Cardiac muscle cell (in vitro differentiated cells and primary cell): ENCODE measurements at regions not wholly inside any gene's neighbourhood (a gene's known extent, or its start where the extent isn't known, plus 50 kb on each side); places are given as distances from the start of the nearest gene placed in this dataset.
A peak's percentile ranks its signal among the peaks of the same experiment; 100 is the strongest.

ENCODE experiments used
- DNase-seq, 2 donors: peaks; one replicate each; pipeline versions ENCODE4 v3.0.0 to v3.0.0-alpha.2; 2010 to 2017; ENCODE audit warnings: low read depth in 1 of 2, low spot score in 1 of 2
- H3K27ac ChIP-seq: fragments of 200-600 bp; sonication (generic); 2 replicates; pipeline ENCODE4 v1.5.1; 2016
- H3K27me3 ChIP-seq: fragments of 200-600 bp; sonication (generic); 2 replicates; pipeline ENCODE4 v1.6.0; 2016; ENCODE audit warnings: control low read depth
- H3K36me3 ChIP-seq: fragments of 200-600 bp; sonication (generic); 2 replicates; pipeline ENCODE4 v1.5.1; 2016; ENCODE audit warnings: control low read depth
- H3K4me1 ChIP-seq: fragments of 200-600 bp; sonication (generic); 2 replicates; pipeline ENCODE4 v1.8.1; 2017; ENCODE audit warnings: low read depth, mild to moderate bottlenecking, mixed run types
- H3K4me3 ChIP-seq: fragments of 200-600 bp; sonication (generic); 2 replicates; pipeline ENCODE4 v1.5.1; 2016; ENCODE audit warnings: mild to moderate bottlenecking
- H3K9me3 ChIP-seq: fragments of 200-600 bp; sonication (generic); 2 replicates; pipeline ENCODE4 v1.5.1; 2017; ENCODE audit warnings: low read depth, mild to moderate bottlenecking, control low read depth
- CTCF ChIP-seq: IDR thresholded peaks from 2 replicates; pipeline ENCODE4 v1.5.1; 2012; ENCODE audit warnings: low read depth, mild to moderate bottlenecking, low read length

DNA sequence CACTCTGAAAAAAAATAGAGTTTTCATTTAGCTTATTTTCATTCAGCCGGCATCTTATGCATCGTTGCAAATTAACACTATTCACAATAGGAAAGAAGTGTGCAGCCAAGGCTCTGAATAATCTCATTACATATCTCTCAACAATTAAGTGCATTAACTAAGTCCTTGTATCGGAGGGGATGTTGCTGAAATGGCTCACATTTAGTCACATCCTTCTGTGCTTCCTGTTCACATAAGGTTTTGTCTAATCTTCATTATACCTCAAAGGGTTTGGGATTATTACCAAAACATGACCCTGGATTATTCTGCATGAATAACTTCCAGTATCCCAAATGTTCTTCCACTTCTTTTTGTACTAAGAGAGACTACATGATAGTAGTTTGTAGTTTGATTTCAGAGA lies 278.0 kb upstream of the GRIA1 start:
- no peak overlapping the region for H3K27ac ChIP-seq
- DNase-seq = no peak
- H3K9me3 ChIP-seq = no peaks in the 10 kb centered on the region
- no peaks in the 10 kb centered on the region for H3K27me3 ChIP-seq
- no peaks in the 10 kb centered on the region for H3K4me1 ChIP-seq
- no peaks in the 10 kb centered on the region for H3K36me3 ChIP-seq
- no peak overlapping the region for H3K4me3 ChIP-seq
- TF ChIP-seq CTCF = no peak

GRCh38 chr5:153222936-153223335 lies 267.5 kb upstream of the GRIA1 start:
- H3K4me3 ChIP-seq = no peak overlapping the region
- no peak overlapping the region for H3K27ac ChIP-seq
- no peaks in the 10 kb centered on the region for H3K27me3 ChIP-seq
- peak in 1 of 2 donors; percentile 44 for DNase-seq
- TF ChIP-seq CTCF = no peak
- H3K4me1 ChIP-seq = no peaks in the 10 kb centered on the region
- H3K9me3 ChIP-seq = no peaks in the 10 kb centered on the region
- H3K36me3 ChIP-seq = no peaks in the 10 kb centered on the region

DNA sequence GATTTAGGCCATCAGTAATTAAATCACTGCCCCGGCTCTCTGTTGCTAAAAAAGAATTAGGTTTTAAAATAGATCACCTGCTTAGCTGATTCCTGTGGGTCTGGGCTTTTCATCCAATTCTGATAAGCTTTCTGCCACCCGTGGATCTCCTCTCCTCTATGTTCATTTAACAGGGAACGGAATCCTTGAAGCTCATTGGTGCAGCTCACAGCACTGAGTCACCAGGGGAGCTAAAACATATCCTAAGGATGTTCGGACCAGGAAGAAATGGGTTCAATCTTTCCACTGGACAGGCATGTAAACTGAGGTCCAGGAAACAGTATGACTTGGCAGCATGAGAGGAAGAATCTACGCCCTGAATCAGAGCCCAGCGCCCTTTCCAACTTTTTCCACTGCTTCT lies 267.1 kb upstream of the GRIA1 start:
- no peak for TF ChIP-seq CTCF
- no peaks in the 10 kb centered on the region for H3K9me3 ChIP-seq
- H3K27me3 ChIP-seq = no peaks in the 10 kb centered on the region
- peak in 1 of 2 donors; percentile 2 for DNase-seq
- H3K4me1 ChIP-seq = no peaks in the 10 kb centered on the region
- no peaks in the 10 kb centered on the region for H3K36me3 ChIP-seq
- no peak overlapping the region for H3K27ac ChIP-seq
- H3K4me3 ChIP-seq = no peak overlapping the region

GRCh38 chr5:153224651-153225050 lies 265.8 kb upstream of the GRIA1 start:
- Histone ChIP-seq H3K4me3 (no peak overlapping the region), H3K36me3 (no peaks in the 10 kb centered on the region), H3K27me3 (no peaks in the 10 kb centered on the region), H3K27ac (no peak overlapping the region), H3K9me3 (no peaks in the 10 kb centered on the region), H3K4me1 (no peaks in the 10 kb centered on the region)
- DNase-seq = no peak
- TF ChIP-seq CTCF = no peak

GRCh38 chr5:153233933-153234332 lies 256.5 kb upstream of the GRIA1 start:
- H3K27me3 ChIP-seq = no peaks in the 10 kb centered on the region
- TF ChIP-seq CTCF = no peak
- DNase-seq = no peak

DNA sequence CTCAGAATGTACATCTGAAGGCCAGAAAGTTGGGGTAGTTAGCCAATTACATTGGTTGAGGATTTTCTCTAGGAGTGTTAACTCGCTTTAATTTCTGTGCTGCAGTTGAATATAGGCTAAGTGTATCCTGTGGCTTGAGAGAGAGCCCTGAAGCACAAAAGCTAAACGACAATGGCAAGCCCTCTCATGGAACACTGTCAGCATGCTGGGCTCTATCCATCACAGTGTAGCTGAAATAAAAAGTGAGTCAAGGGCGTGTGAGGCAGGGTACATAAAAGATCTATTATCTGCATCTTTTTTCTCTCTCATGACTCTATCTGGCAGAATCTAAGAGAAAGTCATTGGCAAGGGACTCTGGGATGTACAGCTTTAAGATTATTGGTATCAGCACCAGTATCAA lies 254.2 kb upstream of the GRIA1 start:
- H3K4me1 ChIP-seq = no peaks in the 10 kb centered on the region
- H3K36me3 ChIP-seq = no peaks in the 10 kb centered on the region
- H3K4me3 ChIP-seq = no peak overlapping the region
- no peaks in the 10 kb centered on the region for H3K9me3 ChIP-seq
- no peak for DNase-seq
- no peaks in the 10 kb centered on the region for H3K27me3 ChIP-seq
- no peak for TF ChIP-seq CTCF
- H3K27ac ChIP-seq = no peak overlapping the region

More at GRCh38 chr5:153233933-153234332, 256.5 kb upstream of the GRIA1 start:
- H3K4me1 ChIP-seq = no peaks in the 10 kb centered on the region
- no peaks in the 10 kb centered on the region for H3K36me3 ChIP-seq
- H3K27ac ChIP-seq = no peak overlapping the region
- no peaks in the 10 kb centered on the region for H3K9me3 ChIP-seq
- H3K4me3 ChIP-seq = no peak overlapping the region
